ENCODE measurements at regions not wholly inside any gene's neighbourhood (a gene's known extent, or its start where the extent isn't known, plus 50 kb on each side); places are given as distances from the start of the nearest gene placed in this dataset.

DNA sequence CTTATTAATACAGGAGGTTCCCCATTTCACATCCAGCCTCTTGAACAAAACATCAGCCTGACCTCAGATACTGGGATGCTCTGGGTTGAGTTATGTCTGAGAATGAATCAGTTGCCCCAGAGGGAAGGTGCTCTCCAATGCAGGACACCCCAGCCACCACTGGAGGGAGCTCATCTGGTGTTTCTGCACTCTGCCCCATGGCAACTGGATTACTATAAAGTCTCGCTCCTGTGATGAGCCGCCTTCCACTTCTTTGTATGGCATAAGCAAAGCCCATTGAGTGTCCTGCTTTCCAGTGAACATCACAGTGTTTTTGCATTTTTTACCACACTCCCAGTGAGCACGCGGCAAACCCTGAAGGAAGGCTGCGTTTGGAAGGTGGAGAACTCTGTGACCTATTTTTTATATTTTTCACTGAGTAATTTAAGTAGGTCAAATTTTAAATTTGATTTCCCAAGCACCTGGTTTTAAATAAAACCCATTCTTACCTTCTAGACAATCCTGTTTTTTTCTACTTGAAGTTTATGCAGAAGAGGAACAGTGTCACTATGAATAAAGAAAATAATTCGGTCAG lies 176.9 kb upstream of the WWC1 start:
- in situ Hi-C loops (cut with MboI; ENCODE audit: low pct_unique_long_range_greater_than_20kb, low sequenced_read_pairs, unreplicated experiment): no loop called here
- TF ChIP-seq, protein P1, sequence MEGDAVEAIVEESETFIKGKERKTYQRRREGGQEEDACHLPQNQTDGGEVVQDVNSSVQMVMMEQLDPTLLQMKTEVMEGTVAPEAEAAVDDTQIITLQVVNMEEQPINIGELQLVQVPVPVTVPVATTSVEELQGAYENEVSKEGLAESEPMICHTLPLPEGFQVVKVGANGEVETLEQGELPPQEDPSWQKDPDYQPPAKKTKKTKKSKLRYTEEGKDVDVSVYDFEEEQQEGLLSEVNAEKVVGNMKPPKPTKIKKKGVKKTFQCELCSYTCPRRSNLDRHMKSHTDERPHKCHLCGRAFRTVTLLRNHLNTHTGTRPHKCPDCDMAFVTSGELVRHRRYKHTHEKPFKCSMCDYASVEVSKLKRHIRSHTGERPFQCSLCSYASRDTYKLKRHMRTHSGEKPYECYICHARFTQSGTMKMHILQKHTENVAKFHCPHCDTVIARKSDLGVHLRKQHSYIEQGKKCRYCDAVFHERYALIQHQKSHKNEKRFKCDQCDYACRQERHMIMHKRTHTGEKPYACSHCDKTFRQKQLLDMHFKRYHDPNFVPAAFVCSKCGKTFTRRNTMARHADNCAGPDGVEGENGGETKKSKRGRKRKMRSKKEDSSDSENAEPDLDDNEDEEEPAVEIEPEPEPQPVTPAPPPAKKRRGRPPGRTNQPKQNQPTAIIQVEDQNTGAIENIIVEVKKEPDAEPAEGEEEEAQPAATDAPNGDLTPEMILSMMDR (IDR thresholded peaks at IDR 0.05; ENCODE audit: extremely low read depth, insufficient read depth, missing control alignments): peak; percentile 79
- peak; percentile 68 for DNase-seq (ENCODE audit: low spot score)

DNA sequence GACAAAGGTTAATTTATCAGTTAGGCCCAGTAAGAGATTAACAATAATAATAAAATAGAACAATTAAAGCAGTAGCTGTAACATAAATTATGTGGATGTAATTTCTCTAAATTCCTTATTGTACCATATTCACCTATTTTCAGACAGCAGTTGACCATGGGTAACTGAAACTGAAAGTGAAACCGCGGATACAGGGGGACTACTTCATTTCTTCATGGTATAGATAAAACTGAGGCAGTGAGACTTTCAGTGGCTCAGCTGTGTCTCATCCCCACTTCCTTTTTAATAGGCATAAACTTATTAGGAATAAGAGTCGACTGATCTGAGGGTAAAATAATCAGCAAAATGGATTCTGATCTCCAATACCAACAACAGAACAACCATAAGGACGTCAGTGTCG lies 174.0 kb upstream of the WWC1 start:
- in situ Hi-C loops (cut with MboI; ENCODE audit: low pct_unique_long_range_greater_than_20kb, low sequenced_read_pairs, unreplicated experiment): no loop called here
- TF ChIP-seq, protein P1 (IDR thresholded peaks at IDR 0.05; ENCODE audit: extremely low read depth, insufficient read depth, missing control alignments): no peak
- no peak for DNase-seq (ENCODE audit: low spot score)

DNA sequence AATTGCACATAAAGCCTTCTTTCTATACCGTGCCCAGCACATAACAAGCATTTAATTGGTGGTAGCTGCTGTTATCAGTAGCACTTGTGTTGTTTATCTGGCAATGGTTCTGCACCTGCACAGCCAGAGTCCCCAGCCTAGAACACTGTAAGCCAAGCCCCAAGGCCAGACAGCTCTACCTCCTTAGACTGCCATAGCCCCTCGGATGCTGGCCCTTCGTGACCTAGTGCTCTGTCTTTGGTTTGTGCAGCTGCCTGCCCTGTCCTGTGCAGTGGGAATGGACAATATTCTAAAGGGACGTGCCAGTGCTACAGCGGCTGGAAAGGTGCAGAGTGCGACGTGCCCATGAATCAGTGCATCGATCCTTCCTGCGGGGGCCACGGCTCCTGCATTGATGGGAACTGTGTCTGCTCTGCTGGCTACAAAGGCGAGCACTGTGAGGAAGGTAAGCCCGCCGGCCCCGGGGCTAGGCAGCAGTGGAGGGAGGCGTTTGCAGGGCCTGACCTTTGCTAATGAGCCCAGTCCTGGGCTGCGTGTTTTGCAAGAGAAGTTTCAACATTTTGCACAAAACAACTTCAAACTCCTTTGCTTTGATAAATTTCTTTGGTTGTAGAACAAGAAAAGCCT lies 173.3 kb upstream of the WWC1 start:
- no peak for DNase-seq (ENCODE audit: low spot score)
- in situ Hi-C loops (cut with MboI; ENCODE audit: low pct_unique_long_range_greater_than_20kb, low sequenced_read_pairs, unreplicated experiment): no loop called here

DNA sequence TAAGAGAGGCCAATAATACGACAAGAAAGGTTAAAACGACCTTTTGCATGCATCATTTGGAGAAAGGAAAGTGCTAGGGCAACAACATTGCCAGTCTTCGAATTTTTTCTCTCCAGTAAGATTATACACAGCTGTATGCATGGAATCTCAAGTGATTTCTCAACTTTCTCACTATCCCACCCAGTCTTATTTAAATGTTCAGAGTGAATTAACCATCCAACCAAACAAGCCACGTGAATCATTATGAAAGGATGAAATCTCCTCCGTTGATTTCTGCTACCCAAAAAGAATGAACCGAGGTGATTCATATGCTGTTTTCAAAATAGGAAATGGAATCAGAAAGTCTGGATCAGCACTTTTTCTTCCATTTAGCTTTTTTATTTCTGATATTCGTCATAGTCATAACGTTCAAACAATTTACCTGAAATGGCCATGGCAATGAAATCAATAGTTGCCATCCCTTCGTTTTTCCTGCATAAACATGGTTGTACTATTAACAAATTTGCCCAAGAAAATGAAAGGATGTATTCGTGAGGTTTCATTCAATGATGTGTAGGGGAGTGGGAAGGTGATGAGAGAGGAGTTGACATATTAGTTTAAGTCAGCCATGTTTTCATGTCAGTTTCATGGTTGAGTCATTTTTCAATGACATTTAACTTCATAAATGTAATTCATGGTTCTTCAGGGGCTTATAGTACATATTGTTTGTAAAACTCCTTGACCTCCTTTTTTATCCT lies 170.9 kb upstream of the WWC1 start:
- in situ Hi-C loops (cut with MboI; ENCODE audit: low pct_unique_long_range_greater_than_20kb, low sequenced_read_pairs, unreplicated experiment): loop anchor here (10.0 kb wide), 1 partner anchor 94 kb away; no protein-coding TSS in a partner anchor
- TF ChIP-seq, protein P1 (IDR thresholded peaks at IDR 0.05; ENCODE audit: extremely low read depth, insufficient read depth, missing control alignments): no peak
- no peak for DNase-seq (ENCODE audit: low spot score)

More for the DNA sequence above, 173.3 kb upstream of the WWC1 start:
- TF ChIP-seq, protein P1 (IDR thresholded peaks at IDR 0.05; ENCODE audit: extremely low read depth, insufficient read depth, missing control alignments): no peak

DNA sequence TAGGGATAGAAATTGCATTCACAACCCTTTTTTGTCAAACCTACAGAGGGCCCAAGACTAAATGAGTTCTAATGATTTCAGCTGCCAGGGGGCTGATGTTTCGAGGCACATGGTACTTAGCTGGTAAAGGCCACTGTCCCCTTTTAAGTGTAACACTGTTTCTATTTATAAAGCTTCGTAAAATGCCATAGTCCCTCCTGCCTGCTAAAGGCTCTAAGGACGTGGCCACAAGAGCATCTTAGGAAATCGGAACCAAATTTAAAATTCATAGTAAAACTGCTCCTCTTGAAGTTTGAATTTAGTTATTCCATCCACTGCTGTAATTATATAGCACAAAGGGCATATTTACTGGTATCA lies 170.3 kb upstream of the WWC1 start:
- DNase-seq (ENCODE audit: low spot score): no peak
- TF ChIP-seq, protein P1 (IDR thresholded peaks at IDR 0.05; ENCODE audit: extremely low read depth, insufficient read depth, missing control alignments): no peak
- in situ Hi-C loops (cut with MboI; ENCODE audit: low pct_unique_long_range_greater_than_20kb, low sequenced_read_pairs, unreplicated experiment): loop anchor here (10.0 kb wide), 1 partner anchor 94 kb away; no protein-coding TSS in a partner anchor

DNA sequence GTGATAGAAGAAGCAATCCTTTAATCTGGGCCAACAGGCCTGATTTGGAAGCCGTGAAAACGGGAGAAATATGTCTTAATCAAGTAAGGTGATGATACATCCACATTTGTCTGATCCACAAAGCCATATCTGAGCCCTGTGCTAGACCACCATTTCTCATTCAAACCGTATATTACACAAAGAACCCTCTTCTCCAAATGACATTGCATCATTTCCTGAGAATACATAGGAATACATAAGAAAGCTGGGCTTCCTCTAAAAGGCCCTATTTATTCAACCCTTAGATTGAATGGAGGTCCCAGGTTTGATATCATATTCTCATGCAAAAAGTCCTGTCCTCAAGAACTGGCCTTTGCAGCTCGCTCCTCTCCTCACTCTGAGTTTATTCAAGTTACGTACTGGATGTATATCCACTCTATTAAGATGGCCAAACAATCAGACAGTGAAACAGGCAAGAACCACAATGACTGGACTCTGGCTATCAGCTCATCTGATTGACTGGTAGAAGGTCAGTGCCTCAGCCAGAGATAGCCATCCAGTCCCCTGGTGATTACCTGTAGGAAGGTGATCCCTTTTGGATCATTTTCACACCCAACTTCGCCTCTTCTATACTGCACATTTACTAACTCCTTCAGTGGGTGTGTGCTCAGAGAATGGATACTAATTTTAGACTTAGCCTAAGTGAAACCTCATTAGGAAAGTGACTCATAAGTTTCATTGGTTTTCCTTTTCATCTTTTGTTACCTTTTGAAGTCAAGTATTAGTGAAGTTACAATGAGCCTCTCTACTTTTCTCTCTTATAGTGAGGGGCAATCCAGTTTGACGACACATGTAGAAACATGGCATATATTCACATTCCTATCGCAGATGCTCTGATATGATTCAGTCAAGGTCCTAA lies 167.6 kb upstream of the WWC1 start:
- in situ Hi-C loops (cut with MboI; ENCODE audit: low pct_unique_long_range_greater_than_20kb, low sequenced_read_pairs, unreplicated experiment): loop anchor here (10.0 kb wide), 1 partner anchor 91 kb away; no protein-coding TSS in a partner anchor
- TF ChIP-seq, protein P1 (IDR thresholded peaks at IDR 0.05; ENCODE audit: extremely low read depth, insufficient read depth, missing control alignments): no peak
- DNase-seq (ENCODE audit: low spot score): peak; percentile 69
